Putamen (tissue), 1 donor: ENCODE measurements at regions not wholly inside any gene's neighbourhood (a gene's known extent, or its start where the extent isn't known, plus 50 kb on each side); places are given as distances from the start of the nearest gene placed in this dataset.
"Not testable (repeated sequence)": the region's sequence is repeated elsewhere in the genome, so short reads cannot be mapped to it uniquely, and the experiment has no call there.

Source experiments
- DNase-seq: peaks from one replicate; pipeline ENCODE4 v3.0.0-alpha.2; 2016; ENCODE audit warnings: low spot score

GRCh38 chr1:181257117-181257516, 168.6 kb downstream of the IER5 start:
- no peak for DNase-seq

DNA sequence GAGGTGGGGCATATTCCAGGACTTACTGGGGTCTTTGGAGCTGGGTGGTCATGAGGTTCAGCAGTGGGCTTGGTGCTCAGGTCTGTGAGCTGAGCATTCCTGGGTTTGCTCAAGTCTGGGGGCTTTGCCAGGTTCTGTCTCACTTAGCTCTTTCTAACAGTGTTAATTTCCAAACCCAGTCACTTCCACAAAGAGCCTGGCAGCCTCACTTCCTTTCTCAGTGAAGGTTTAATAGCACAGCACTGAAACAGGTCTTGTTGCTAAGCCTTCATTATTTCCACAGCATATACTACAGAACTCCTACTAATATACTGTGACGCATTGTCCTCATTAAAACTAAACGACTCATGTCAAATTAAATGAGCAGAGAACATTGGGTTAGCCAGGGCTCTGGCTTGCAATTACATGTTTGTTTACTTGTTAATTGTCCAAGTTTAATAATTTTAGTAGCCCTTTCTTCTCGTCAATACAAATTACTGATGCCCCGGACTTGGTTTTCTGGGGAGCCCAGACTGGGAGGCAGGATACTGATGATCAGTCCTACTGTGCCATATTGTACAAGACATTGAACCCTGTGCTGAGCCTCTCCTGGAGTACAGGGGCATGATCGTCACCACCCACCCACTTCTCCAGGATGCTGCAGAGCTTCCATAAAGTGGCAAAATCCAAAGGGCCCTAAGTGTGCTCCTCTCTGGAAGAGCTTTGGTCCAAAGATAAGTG, 170.7 kb downstream of the IER5 start:
- no peak for DNase-seq

GRCh38 chr1:181260271-181260670, 171.8 kb downstream of the IER5 start:
- no peak for DNase-seq

DNA sequence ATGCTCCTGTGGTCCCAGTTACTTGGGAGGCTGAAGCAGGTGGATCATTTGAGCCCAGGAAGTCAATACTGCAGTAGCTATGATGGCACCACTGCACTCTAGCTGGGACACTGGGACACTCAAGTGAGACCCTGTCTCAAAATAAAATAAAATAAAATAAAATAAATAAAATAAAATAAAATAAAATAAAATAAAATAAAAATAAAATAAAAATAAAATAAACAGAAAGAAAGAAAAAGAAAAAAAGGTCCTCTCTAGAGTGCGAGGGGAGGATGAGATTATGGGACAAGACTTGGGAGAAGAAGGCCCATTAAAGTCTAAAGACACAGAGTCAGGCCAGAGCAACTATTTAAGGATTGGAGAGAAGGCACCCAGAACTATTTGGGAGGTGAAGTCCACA, 172.5 kb downstream of the IER5 start:
- DNase-seq: no peak

GRCh38 chr1:181262069-181262468, 173.6 kb downstream of the IER5 start:
- DNase-seq: no peak

DNA sequence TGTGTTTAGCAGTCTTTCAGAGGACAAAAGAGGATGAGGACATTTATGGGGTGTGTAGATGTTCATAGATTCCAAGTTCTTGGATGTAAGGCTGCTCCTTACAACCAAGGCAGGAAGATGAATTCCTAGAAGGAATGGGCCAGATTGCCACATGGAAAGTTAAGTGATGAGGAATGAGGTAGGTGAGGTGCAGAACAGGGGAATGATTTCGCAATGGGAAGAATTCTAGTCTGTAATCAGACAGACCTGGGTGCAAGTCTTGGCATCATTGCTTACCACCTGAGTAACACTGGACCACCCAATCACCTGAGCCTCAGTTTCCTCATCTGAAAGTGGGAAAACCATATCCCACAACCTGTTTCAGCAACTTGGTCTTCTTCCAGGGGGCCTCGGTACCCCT, 174.9 kb downstream of the IER5 start:
- no peak for DNase-seq

GRCh38 chr1:181264821-181265220, 176.3 kb downstream of the IER5 start:
- no peak for DNase-seq

- DNase-seq: no peak
These were observed 196.5 kb downstream of the IER5 start for GRCh38 chr1:181284978-181285377.

DNA sequence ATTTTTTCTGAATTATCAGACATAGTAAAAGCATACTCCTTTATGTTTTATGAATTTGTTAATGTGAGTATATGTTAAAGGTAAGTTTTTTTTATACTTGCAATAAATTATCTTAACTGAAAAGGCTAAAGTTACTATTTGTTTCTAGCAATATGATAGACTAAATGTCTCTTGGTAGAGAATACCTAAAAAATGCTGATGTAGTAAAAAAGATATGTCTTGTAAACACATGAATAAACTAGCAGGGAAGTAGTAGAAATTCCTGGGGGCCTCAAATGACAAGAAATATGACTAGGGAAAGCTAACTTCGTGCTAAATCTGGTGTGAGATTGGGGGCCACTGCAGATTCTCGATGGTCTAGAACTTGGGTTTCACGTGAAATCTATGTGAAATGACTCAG, 188.1 kb upstream of the CACNA1E start:
- no peak for DNase-seq

- DNase-seq: no peak
These were observed 187.1 kb upstream of the CACNA1E start for GRCh38 chr1:181296180-181296579.

GRCh38 chr1:181308098-181308497, 175.2 kb upstream of the CACNA1E start:
- no peak for DNase-seq

GRCh38 chr1:181310560-181310959, 172.8 kb upstream of the CACNA1E start:
- DNase-seq: no peak

- no peak for DNase-seq
These were observed 170.4 kb upstream of the CACNA1E start for GRCh38 chr1:181312946-181313345.

DNA sequence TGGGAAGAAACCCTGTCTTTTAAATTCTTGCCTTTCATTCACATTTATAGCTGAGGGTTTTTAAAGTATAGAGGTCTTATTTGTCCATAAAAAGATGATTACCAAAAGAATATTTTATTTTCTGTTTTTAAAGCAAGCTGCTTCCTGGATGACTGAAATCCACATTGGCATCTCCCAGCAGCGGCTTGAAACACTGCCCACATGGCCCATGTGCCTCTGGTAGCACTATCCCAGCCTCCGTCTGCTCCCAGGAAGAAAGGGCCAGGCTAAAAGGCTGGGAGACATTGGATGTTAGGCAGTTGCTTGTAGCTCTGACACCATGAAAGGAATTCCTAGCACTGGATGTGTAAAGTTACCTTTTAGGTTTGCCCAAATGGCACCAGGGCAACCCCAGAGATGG, 169.9 kb upstream of the CACNA1E start:
- no peak for DNase-seq

DNA sequence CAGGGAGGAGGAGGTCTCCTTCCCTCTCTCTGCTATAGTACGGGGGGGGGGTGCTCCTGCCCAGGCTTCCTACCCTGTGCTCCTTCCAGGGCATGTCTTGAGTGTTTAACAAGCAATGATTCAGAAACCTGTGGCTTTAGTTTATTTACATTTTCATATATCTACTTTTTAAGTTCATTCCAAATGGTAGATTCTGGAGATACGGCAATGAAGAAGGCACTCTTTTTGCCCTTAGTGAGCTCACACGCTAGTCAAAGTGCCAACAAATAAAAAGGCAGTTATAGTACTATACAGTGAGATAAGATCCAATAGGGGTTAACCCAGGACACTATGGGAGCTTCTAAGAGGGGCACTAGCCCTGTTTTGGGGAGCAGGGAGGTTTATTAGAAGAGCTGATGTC, 169.3 kb upstream of the CACNA1E start:
- no peak for DNase-seq

DNA sequence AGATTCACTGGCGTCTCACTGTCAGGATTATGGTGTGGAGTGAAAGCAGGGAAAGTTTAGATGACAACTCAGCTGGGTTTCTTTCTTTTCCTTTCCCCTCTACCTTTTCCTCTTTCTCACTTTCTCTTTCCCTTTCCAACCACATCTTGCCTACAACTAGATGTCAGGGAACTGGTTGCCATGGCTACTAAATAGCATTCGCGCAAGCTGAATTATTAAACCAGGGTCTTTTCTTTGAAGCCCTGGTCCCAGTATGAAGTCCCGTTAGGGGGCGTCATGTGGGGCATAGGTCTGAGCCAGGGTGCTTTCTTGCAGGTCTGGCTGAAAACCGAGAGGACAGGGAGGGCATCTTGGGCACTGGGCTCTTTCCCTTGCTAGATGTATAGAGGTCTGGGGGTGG, 168.4 kb upstream of the CACNA1E start:
- DNase-seq: no peak

DNA sequence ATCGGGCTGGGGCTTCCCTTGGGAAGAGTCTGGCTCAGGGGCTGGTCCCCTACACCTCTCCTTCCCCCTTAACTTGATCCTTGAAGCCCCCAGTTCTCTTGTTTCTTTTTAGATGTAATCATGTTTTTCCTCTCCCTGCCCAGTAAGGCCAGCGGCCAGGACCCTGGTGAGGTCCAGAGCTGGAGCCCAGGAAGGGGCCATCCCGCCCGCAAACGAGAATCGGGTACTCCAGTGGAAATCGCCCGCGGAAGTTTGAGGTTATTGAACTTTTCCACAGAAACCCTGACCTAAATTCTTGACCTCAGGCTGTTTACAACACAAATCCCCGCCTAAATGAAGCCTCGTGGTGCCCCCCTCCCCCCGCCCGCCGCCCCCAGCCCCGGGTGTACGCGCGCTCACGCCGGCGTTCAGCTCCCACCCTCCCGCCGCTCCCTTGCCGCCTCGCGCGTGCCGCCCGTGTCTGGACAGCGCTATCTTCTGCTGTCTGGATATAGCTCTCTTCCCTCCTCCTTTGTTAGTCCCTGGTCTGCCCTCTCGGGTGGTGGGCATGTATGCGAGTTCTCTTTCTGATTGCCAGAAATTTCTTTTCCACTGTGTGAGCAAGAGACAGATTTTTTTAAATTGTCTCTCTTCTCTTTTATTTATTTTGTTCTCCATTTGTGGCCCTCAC, 165.9 kb upstream of the CACNA1E start:
- DNase-seq: no peak

DNA sequence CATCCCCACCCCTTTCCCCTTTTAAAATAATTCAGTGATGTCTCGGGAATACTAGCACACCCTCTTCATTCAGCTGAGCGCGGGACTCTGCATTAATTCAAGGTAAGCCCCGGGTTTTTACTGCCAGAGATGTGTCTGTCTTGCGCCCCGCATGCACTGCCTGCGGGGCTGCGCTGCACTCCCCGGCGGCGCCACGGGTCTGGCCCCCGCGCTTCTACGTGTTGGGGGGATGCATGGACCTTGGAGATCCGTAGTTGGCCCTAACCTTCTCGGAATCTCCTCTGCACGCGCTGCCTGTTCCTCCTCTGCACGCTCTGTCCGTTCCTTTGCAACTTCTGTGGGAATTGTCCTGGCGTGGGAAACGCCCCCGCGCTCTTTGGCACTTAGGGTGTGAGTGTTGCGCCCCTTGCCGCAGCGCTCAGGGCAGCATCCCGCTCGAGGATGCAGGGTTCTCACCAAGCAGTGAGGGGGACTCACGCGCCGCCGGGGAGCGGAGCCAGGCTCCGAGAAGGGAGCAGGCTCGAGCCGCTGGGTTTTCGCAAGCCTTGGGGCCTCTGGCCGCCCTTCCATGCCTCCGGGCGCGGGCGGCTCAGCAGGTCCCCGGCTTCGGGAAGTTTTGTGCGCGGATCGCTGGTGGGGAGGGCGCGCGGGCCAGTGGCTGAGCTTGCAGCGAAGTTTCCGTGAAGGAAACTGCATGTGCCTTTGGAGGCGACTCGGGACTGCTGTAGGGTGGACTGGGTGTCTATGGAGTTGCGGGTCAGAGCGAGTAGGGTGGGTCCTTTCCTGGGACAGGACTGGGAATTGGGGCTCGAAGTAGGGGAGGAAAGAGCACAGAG, 165.1 kb upstream of the CACNA1E start:
- DNase-seq: no peak

DNA sequence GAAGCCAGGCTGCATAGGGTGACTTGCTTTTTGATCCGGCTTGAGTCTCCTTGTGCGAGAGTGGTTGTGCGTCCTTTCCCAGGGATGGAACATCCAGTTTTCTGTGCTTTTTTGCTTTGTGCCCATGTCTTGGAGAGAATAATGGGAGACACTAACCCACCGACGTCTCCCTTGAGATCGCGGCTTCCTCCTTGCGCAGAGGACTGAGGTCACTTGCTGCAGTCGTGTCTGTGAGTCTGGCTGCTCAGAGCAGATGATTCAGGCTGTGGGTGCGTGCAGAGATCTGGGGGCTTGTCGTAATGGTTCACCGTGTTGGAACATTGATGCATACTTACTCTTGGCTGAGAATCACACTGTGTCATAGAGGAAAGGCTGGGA, 164.5 kb upstream of the CACNA1E start:
- no peak for DNase-seq

- DNase-seq: no peak
These were observed 163.4 kb upstream of the CACNA1E start for GRCh38 chr1:181319907-181320306.

GRCh38 chr1:181324797-181325616, 158.3 kb upstream of the CACNA1E start:
- DNase-seq: peak; percentile 25

DNA sequence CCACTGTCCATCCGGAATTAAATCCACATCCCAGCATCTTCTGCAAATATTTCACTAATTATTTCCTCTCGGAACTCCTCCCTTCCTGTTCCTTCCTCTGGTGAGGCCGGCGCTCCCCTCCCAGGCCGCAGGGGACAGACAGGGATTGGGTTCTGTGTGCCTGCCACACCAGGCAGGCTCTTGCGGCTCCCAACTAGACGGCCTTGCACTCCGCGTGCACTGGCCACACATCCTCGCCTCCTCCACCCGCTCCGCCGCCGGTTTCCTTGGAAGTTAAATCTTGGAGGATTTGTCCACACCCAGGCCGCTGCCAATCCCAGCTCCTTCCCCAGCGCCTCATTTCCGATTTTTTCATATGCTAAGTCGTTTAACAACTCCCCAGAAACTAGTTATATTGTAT, 157.6 kb upstream of the CACNA1E start:
- DNase-seq: not testable (repeated sequence)
